Keratinocyte (primary cell): ENCODE measurements at regions not wholly inside any gene's neighbourhood (a gene's known extent, or its start where the extent isn't known, plus 50 kb on each side); places are given as distances from the start of the nearest gene placed in this dataset.

Experiments used
- DNase-seq: peaks from one replicate; pipeline ENCODE4 v3.0.0-alpha.2; 2011; ENCODE audit warnings: low read depth, missing footprints, low spot score
- FAIRE-seq: peaks from 2 replicates; lab custom pipeline; 2011; peaks lifted over from hg19 to GRCh38; lab: Jason Lieb, UNC
- H2AFZ ChIP-seq: 2 replicates; pipeline ENCODE4 v1.6.0; 2012; ENCODE audit warnings: low read length, control low read depth, inconsistent platforms; ENCODE audit not compliant: control insufficient read depth
- H3K27ac ChIP-seq: 2 replicates; pipeline ENCODE4 v1.5.1; 2011; ENCODE audit warnings: low read length; ENCODE audit not compliant: control insufficient read depth, insufficient read depth
- H3K27me3 ChIP-seq: 3 replicates; pipeline ENCODE4 v1.6.0; 2011; ENCODE audit warnings: low read length; ENCODE audit not compliant: control insufficient read depth, insufficient read depth; ENCODE audit errors: extremely low read depth
- H3K36me3 ChIP-seq, 2 experiments: 2 replicates in 1 of 2; 3 replicates in 1 of 2; pipeline ENCODE4 v1.5.1; 2011; ENCODE audit warnings: low read length in 2 of 2, mild to moderate bottlenecking in 1 of 2; ENCODE audit not compliant: control insufficient read depth in 2 of 2, insufficient read depth in 2 of 2; ENCODE audit errors: extremely low read depth in 1 of 2
- H3K4me1 ChIP-seq: 3 replicates; pipeline ENCODE4 v1.5.1; 2011; ENCODE audit warnings: low read length; ENCODE audit not compliant: control insufficient read depth, insufficient read depth; ENCODE audit errors: extremely low read depth
- H3K4me2 ChIP-seq: 3 replicates; pipeline ENCODE4 v1.6.0; 2011; ENCODE audit warnings: low read depth, low read length; ENCODE audit not compliant: control insufficient read depth, insufficient read depth; ENCODE audit errors: extremely low read depth
- H3K4me3 ChIP-seq, 3 experiments: fragments of 200-600 bp in 1 of 3; sonication (generic) in 1 of 3; 2 replicates in 2 of 3; 3 replicates in 1 of 3; pipeline ENCODE4 v1.5.1; 2011 to 2016; ENCODE audit warnings: low read length in 3 of 3, mild to moderate bottlenecking in 3 of 3, control low read depth in 2 of 3, inconsistent platforms in 1 of 3, low read depth in 1 of 3, mixed read lengths in 1 of 3, mixed run types in 1 of 3, moderate library complexity in 1 of 3; ENCODE audit not compliant: control insufficient read depth in 2 of 3, insufficient read depth in 2 of 3; ENCODE audit errors: extremely low read depth in 1 of 3
- H3K79me2 ChIP-seq: 2 replicates; pipeline ENCODE4 v1.6.0; 2012; ENCODE audit warnings: low read length; ENCODE audit not compliant: control insufficient read depth, insufficient read depth
- H3K9ac ChIP-seq: 3 replicates; pipeline ENCODE4 v1.6.0; 2011; ENCODE audit warnings: low read length; ENCODE audit not compliant: control insufficient read depth, insufficient read depth; ENCODE audit errors: extremely low read depth
- H3K9me1 ChIP-seq: 3 replicates; pipeline ENCODE4 v1.6.0; 2011; ENCODE audit warnings: low read length; ENCODE audit not compliant: control insufficient read depth, insufficient read depth; ENCODE audit errors: extremely low read depth
- H3K9me3 ChIP-seq: 2 replicates; pipeline ENCODE4 v1.5.1; 2012; ENCODE audit warnings: low read depth, low read length; ENCODE audit not compliant: control insufficient read depth
- H4K20me1 ChIP-seq: 3 replicates; pipeline ENCODE4 v1.6.0; 2011; ENCODE audit warnings: low read length; ENCODE audit not compliant: control insufficient read depth, insufficient read depth; ENCODE audit errors: extremely low read depth
- CTCF ChIP-seq, 3 experiments: IDR thresholded peaks in 1 of 3; conservative IDR thresholded peaks in 1 of 3; optimal IDR thresholded peaks in 1 of 3; 2 replicates in 2 of 3; 3 replicates in 1 of 3; pipeline versions ENCODE3 to v1.5.1; 2011; ENCODE audit warnings: low read length in 3 of 3, mild to moderate bottlenecking in 3 of 3, moderate library complexity in 2 of 3, control low read depth in 1 of 3, inconsistent platforms in 1 of 3; ENCODE audit not compliant: insufficient read depth in 2 of 3; ENCODE audit errors: extremely low read depth in 1 of 3
- EZH2 ChIP-seq: IDR thresholded peaks from one replicate; pipeline ENCODE4 v1.6.1; 2012; ENCODE audit warnings: inconsistent platforms, mild to moderate bottlenecking, low read length, moderate library complexity
- dilution Hi-C: fragments of 300-500 bp; cut with MboI; formaldehyde crosslinking; loops from one replicate; pipeline ENCODE4 v1.7.0; 2020; ENCODE audit warnings: low sequenced_read_pairs; ENCODE audit not compliant: extremely low pct_ligation_motif_present

GRCh38 chr4:42280327-42281095, 116.8 kb upstream of the SHISA3 start:
- no peaks in the 10 kb centered on the region for H3K79me2 ChIP-seq
- no peaks in the 10 kb centered on the region for H4K20me1 ChIP-seq
- no peaks in the 10 kb centered on the region for H3K9me1 ChIP-seq
- no peak overlapping the region for H2AFZ ChIP-seq
- no peak overlapping the region for H3K27ac ChIP-seq
- H3K9me3 ChIP-seq: no peaks in the 10 kb centered on the region
- H3K4me2 ChIP-seq: no peak overlapping the region
- DNase-seq: no peak
- no peaks in the 10 kb centered on the region for H3K4me1 ChIP-seq
- dilution Hi-C loops: no loop called here
- TF ChIP-seq EZH2 (no peak), CTCF (optimal IDR thresholded peaks at IDR 0.05 in 1 of 3, IDR thresholded peaks at IDR 0.05 in 1 of 3, conservative IDR thresholded peaks at IDR 0.05 in 1 of 3; ENCODE audit: extremely low read depth in 1 of 3, insufficient read depth in 2 of 3, low read length in 3 of 3) (peak; percentile 39 to 48 (median 47))
- no peak overlapping the region for H3K4me3 ChIP-seq
- FAIRE-seq: no peak
- H3K9ac ChIP-seq: no peak overlapping the region
- H3K27me3 ChIP-seq: no peaks in the 10 kb centered on the region
- H3K36me3 ChIP-seq: no peaks in the 10 kb centered on the region

GRCh38 chr4:42281324-42282020, 115.8 kb upstream of the SHISA3 start:
- dilution Hi-C loops: no loop called here
- Histone ChIP-seq H3K79me2 (no peaks in the 10 kb centered on the region), H3K4me1 (no peaks in the 10 kb centered on the region), H3K27me3 (no peaks in the 10 kb centered on the region), H3K4me2 (no peak overlapping the region), H3K9me1 (no peaks in the 10 kb centered on the region), H3K27ac (no peak overlapping the region), H3K4me3 (no peak overlapping the region), H2AFZ (no peak overlapping the region), H4K20me1 (no peaks in the 10 kb centered on the region), H3K36me3 (no peaks in the 10 kb centered on the region), H3K9me3 (no peaks in the 10 kb centered on the region), H3K9ac (no peak overlapping the region)
- TF ChIP-seq EZH2 (no peak), CTCF (optimal IDR thresholded peaks at IDR 0.05 in 1 of 3, IDR thresholded peaks at IDR 0.05 in 1 of 3, conservative IDR thresholded peaks at IDR 0.05 in 1 of 3; ENCODE audit: extremely low read depth in 1 of 3, insufficient read depth in 2 of 3, low read length in 3 of 3) (no peak)
- no peak for DNase-seq
- FAIRE-seq: no peak
